ENCODE measurements at regions not wholly inside any gene's neighbourhood (a gene's known extent, or its start where the extent isn't known, plus 50 kb on each side); places are given as distances from the start of the nearest gene placed in this dataset.

DNA sequence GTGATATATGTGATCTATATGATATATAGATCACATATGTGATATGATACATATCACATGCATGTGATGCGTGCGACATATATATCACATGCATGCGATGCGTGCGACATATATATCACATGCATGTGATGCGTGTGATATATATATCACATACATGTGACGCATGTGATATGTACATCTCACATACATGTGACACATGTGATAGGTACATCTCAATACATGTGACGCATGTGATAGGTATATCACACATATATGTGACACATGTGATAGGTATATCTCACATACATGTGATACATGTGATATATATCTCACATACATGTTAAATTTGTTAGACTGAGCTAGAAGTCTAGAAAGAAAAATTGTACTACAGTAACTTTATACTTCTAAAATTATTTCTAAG, 1095.9 kb downstream of the EFNA5 start:
- Histone ChIP-seq H3K27ac (ENCODE audit: low read depth in 1 of 2, low read length in 1 of 2) (no peak overlapping the region), H3K9ac (ENCODE audit: insufficient read depth in 1 of 2, low read length in 2 of 2) (no peak overlapping the region), H3K27me3 (ENCODE audit: control insufficient read depth in 3 of 3, insufficient read depth in 3 of 3, low read length in 2 of 3) (no peaks in the 10 kb centered on the region), H3K36me3 (ENCODE audit: control insufficient read depth in 4 of 4, insufficient read depth in 4 of 4, low read length in 4 of 4) (no peaks in the 10 kb centered on the region), H3K4me3 (no peak overlapping the region), H3K4me1 (ENCODE audit: control insufficient read depth in 5 of 5, insufficient read depth in 5 of 5, low read length in 5 of 5) (no peaks in the 10 kb centered on the region), H3K9me3 (ENCODE audit: control insufficient read depth in 4 of 4, insufficient read depth in 3 of 4, low read length in 3 of 4) (peaks cover 0 to 3% (median 0%) of the 10 kb centered on the region in 4 donors)
- no peak for ATAC-seq (ENCODE audit: insufficient read depth, low FRiP score)
- 96 to 97% methylated on average over 8 of the region's 8 CpGs for WGBS, 2 donors
- TF ChIP-seq, protein P1, sequence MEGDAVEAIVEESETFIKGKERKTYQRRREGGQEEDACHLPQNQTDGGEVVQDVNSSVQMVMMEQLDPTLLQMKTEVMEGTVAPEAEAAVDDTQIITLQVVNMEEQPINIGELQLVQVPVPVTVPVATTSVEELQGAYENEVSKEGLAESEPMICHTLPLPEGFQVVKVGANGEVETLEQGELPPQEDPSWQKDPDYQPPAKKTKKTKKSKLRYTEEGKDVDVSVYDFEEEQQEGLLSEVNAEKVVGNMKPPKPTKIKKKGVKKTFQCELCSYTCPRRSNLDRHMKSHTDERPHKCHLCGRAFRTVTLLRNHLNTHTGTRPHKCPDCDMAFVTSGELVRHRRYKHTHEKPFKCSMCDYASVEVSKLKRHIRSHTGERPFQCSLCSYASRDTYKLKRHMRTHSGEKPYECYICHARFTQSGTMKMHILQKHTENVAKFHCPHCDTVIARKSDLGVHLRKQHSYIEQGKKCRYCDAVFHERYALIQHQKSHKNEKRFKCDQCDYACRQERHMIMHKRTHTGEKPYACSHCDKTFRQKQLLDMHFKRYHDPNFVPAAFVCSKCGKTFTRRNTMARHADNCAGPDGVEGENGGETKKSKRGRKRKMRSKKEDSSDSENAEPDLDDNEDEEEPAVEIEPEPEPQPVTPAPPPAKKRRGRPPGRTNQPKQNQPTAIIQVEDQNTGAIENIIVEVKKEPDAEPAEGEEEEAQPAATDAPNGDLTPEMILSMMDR (IDR thresholded peaks at IDR 0.05; ENCODE audit: control extremely low read depth, extremely low read depth) = no peak
- DNase-seq = no peak

DNA sequence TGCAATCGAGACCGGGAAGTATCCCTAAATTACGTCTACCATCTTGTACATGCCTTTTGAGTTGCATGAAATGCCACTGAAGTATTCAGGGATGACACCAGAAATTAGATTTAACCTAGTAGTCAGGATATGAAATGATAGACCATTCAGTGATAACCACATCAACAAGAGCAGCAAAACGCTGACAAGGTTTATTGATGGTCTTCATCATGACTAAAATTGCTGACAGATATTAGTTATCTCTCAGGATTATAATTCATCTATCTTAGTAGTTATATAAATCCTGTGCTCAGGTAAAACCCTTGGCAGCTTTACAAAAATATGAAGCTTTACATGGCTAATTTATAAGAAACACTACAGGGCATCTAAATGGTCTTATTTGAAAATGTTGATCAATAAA, 1104.7 kb downstream of the EFNA5 start:
- ATAC-seq (ENCODE audit: insufficient read depth, low FRiP score) = no peak
- TF ChIP-seq, protein P1 (IDR thresholded peaks at IDR 0.05; ENCODE audit: control extremely low read depth, extremely low read depth) = no peak
- H3K36me3 ChIP-seq (ENCODE audit: control insufficient read depth in 4 of 4, insufficient read depth in 4 of 4, low read length in 4 of 4) = no peaks in the 10 kb centered on the region
- no peaks in the 10 kb centered on the region for H3K27me3 ChIP-seq (ENCODE audit: control insufficient read depth in 3 of 3, insufficient read depth in 3 of 3, low read length in 2 of 3)
- WGBS, 2 donors = 89 to 92% methylated on average over 4 of the region's 4 CpGs
- no peak for DNase-seq
- no peaks in the 10 kb centered on the region for H3K4me1 ChIP-seq (ENCODE audit: control insufficient read depth in 5 of 5, insufficient read depth in 5 of 5, low read length in 5 of 5)
- no peak overlapping the region for H3K9ac ChIP-seq (ENCODE audit: insufficient read depth in 1 of 2, low read length in 2 of 2)
- H3K4me3 ChIP-seq = no peak overlapping the region
- no peak overlapping the region for H3K27ac ChIP-seq (ENCODE audit: low read depth in 1 of 2, low read length in 1 of 2)
- peaks cover 0 to 2% (median 0%) of the 10 kb centered on the region in 4 donors for H3K9me3 ChIP-seq (ENCODE audit: control insufficient read depth in 4 of 4, insufficient read depth in 3 of 4, low read length in 3 of 4)

DNA sequence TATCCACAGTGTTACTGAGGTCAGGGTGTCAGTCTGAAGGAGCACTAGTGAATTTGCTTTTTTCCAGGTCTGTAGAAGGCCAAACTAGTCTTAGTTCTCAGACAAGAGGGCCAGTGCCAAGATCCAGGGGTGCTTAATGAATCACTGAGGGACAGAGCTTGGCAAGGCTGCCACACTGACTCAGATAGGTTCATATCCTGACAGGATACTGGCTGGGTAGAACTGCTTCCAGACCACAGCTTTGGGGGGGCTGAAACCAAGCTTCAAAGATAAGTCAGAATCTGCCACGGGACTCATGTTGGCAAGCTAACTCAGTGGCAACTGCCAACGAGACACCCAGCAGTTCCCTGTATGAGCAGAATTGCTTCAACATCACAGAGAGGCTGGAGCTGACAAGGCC, 1125.4 kb downstream of the EFNA5 start:
- DNase-seq (no peak), ATAC-seq (ENCODE audit: insufficient read depth, low FRiP score) (no peak)
- H3K9ac ChIP-seq (ENCODE audit: insufficient read depth in 1 of 2, low read length in 2 of 2) = no peak overlapping the region
- no peaks in the 10 kb centered on the region for H3K27me3 ChIP-seq (ENCODE audit: control insufficient read depth in 3 of 3, insufficient read depth in 3 of 3, low read length in 2 of 3)
- no peak overlapping the region for H3K4me3 ChIP-seq
- peaks cover 0 to 13% (median 5%) of the 10 kb centered on the region in 4 donors for H3K9me3 ChIP-seq (ENCODE audit: control insufficient read depth in 4 of 4, insufficient read depth in 3 of 4, low read length in 3 of 4)
- no peaks in the 10 kb centered on the region for H3K36me3 ChIP-seq (ENCODE audit: control insufficient read depth in 4 of 4, insufficient read depth in 4 of 4, low read length in 4 of 4)
- TF ChIP-seq, protein P1 (IDR thresholded peaks at IDR 0.05; ENCODE audit: control extremely low read depth, extremely low read depth) = no peak
- no peak overlapping the region for H3K27ac ChIP-seq (ENCODE audit: low read depth in 1 of 2, low read length in 1 of 2)
- 81 to 88% methylated on average over 2 of the region's 2 CpGs for WGBS, 2 donors
- H3K4me1 ChIP-seq (ENCODE audit: control insufficient read depth in 5 of 5, insufficient read depth in 5 of 5, low read length in 5 of 5) = no peaks in the 10 kb centered on the region

DNA sequence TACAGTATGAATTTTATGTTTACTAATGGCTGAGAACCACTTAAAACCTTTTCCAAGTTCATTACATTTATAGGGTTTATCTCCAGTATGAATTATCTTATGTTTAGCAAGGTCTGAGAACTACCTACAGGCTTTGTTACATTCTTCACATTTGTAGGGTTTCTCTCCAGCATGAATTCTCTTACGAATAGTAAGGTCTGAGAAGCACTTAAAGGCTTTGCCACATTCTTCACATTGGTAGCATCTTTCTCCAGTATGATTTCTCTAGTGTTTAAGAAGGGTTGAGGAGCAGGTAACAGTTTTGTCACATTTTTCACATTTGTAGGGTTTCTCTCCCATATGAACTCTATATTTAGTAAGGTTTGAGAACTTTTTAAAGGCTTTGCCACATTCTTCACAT, 1127.4 kb downstream of the EFNA5 start:
- H3K27me3 ChIP-seq (ENCODE audit: control insufficient read depth in 3 of 3, insufficient read depth in 3 of 3, low read length in 2 of 3) = no peaks in the 10 kb centered on the region
- H3K9ac ChIP-seq (ENCODE audit: insufficient read depth in 1 of 2, low read length in 2 of 2) = no peak overlapping the region
- no peak overlapping the region for H3K27ac ChIP-seq (ENCODE audit: low read depth in 1 of 2, low read length in 1 of 2)
- H3K4me3 ChIP-seq = no peak overlapping the region
- H3K36me3 ChIP-seq (ENCODE audit: control insufficient read depth in 4 of 4, insufficient read depth in 4 of 4, low read length in 4 of 4) = no peaks in the 10 kb centered on the region
- H3K4me1 ChIP-seq (ENCODE audit: control insufficient read depth in 5 of 5, insufficient read depth in 5 of 5, low read length in 5 of 5) = no peaks in the 10 kb centered on the region
- peaks cover 0 to 13% (median 5%) of the 10 kb centered on the region in 4 donors for H3K9me3 ChIP-seq (ENCODE audit: control insufficient read depth in 4 of 4, insufficient read depth in 3 of 4, low read length in 3 of 4)
- DNase-seq = no peak
- TF ChIP-seq, protein P1 (IDR thresholded peaks at IDR 0.05; ENCODE audit: control extremely low read depth, extremely low read depth) = no peak
- WGBS, 2 donors = 59 to 82% methylated on average over 1 of the region's 1 CpG
- no peak for ATAC-seq (ENCODE audit: insufficient read depth, low FRiP score)
